Neural crest cell (in vitro differentiated cells): ENCODE measurements at regions not wholly inside any gene's neighbourhood (a gene's known extent, or its start where the extent isn't known, plus 50 kb on each side); places are given as distances from the start of the nearest gene placed in this dataset.

Experiments
- DNase-seq: peaks from one replicate; pipeline ENCODE4 v3.0.0; 2021; ENCODE audit warnings: low read depth, mixed read lengths, low spot score
- H3K27ac Mint-ChIP-seq: one replicate; pipeline ENCODE4 v1.8.0; 2021; ENCODE audit warnings: mild to moderate bottlenecking, mixed read lengths; ENCODE audit not compliant: unreplicated experiment
- H3K27me3 Mint-ChIP-seq: 2 replicates; pipeline ENCODE4 v1.8.0; 2021; ENCODE audit warnings: low read depth, mild to moderate bottlenecking, mixed read lengths
- H3K36me3 Mint-ChIP-seq: 2 replicates; pipeline ENCODE4 v1.8.0; 2021; ENCODE audit warnings: low read depth, mild to moderate bottlenecking, mixed read lengths
- H3K4me1 Mint-ChIP-seq: 2 replicates; pipeline ENCODE4 v1.8.0; 2021; ENCODE audit warnings: mixed read lengths
- H3K4me3 Mint-ChIP-seq: one replicate; pipeline ENCODE4 v1.8.0; 2021; ENCODE audit warnings: mild to moderate bottlenecking, mixed read lengths
- H3K9me3 Mint-ChIP-seq: 2 replicates; pipeline ENCODE4 v1.8.0; 2021; ENCODE audit warnings: mixed read lengths
- CTCF ChIP-seq: fragments of 200-600 bp; sonication (generic); conservative IDR thresholded peaks from 2 replicates; pipeline ENCODE4 v1.5.0; 2021; ENCODE audit warnings: antibody characterized with exemption, mild to moderate bottlenecking

- DNase-seq: no peak
- Mint-ChIP-seq H3K27me3 (no peaks in the 10 kb centered on the region), H3K9me3 (peaks cover 9% of the 10 kb centered on the region), H3K4me1 (peaks cover 4% of the 10 kb centered on the region), H3K36me3 (peaks cover 3% of the 10 kb centered on the region), H3K27ac (no peak overlapping the region), H3K4me3 (no peak overlapping the region)
- TF ChIP-seq CTCF: no peak
Observed at GRCh38 chr10:88149906-88150305, 286.5 kb downstream of the PTEN start.

- peaks cover 4% of the 10 kb centered on the region for H3K4me1 Mint-ChIP-seq
- DNase-seq: no peak
- H3K4me3 Mint-ChIP-seq: no peak overlapping the region
- H3K27ac Mint-ChIP-seq: no peak overlapping the region
- peaks cover 9% of the 10 kb centered on the region for H3K9me3 Mint-ChIP-seq
- no peaks in the 10 kb centered on the region for H3K27me3 Mint-ChIP-seq
- peaks cover 3% of the 10 kb centered on the region for H3K36me3 Mint-ChIP-seq
- TF ChIP-seq CTCF: no peak
Observed at GRCh38 chr10:88150339-88150738, 286.9 kb downstream of the PTEN start.

- TF ChIP-seq CTCF: no peak
- Mint-ChIP-seq H3K9me3 (peaks cover 9% of the 10 kb centered on the region), H3K27ac (no peak overlapping the region), H3K4me1 (peaks cover 4% of the 10 kb centered on the region), H3K36me3 (peaks cover 3% of the 10 kb centered on the region), H3K4me3 (no peak overlapping the region), H3K27me3 (no peaks in the 10 kb centered on the region)
- no peak for DNase-seq
Observed at GRCh38 chr10:88152728-88153133, 289.3 kb downstream of the PTEN start.

- Mint-ChIP-seq H3K9me3 (peaks cover 7% of the 10 kb centered on the region), H3K36me3 (peaks cover 3% of the 10 kb centered on the region), H3K4me3 (no peak overlapping the region), H3K4me1 (peaks cover 6% of the 10 kb centered on the region), H3K27me3 (no peaks in the 10 kb centered on the region), H3K27ac (no peak overlapping the region)
- TF ChIP-seq CTCF: no peak
- no peak for DNase-seq
Observed at GRCh38 chr10:88154596-88155250, 291.3 kb downstream of the PTEN start.

- no peak overlapping the region for H3K27ac Mint-ChIP-seq
- peaks cover 3% of the 10 kb centered on the region for H3K36me3 Mint-ChIP-seq
- TF ChIP-seq CTCF: no peak
- H3K4me3 Mint-ChIP-seq: no peak overlapping the region
- DNase-seq: no peak
- no peaks in the 10 kb centered on the region for H3K27me3 Mint-ChIP-seq
- peaks cover 11% of the 10 kb centered on the region for H3K4me1 Mint-ChIP-seq
- peaks cover 12% of the 10 kb centered on the region for H3K9me3 Mint-ChIP-seq
Observed at GRCh38 chr10:88156341-88156740, 292.9 kb downstream of the PTEN start.
